ENCODE measurements at regions not wholly inside any gene's neighbourhood (a gene's known extent, or its start where the extent isn't known, plus 50 kb on each side); places are given as distances from the start of the nearest gene placed in this dataset.
"Not testable (repeated sequence)": the region's sequence is repeated elsewhere in the genome, so short reads cannot be mapped to it uniquely, and the experiment has no call there.

DNA sequence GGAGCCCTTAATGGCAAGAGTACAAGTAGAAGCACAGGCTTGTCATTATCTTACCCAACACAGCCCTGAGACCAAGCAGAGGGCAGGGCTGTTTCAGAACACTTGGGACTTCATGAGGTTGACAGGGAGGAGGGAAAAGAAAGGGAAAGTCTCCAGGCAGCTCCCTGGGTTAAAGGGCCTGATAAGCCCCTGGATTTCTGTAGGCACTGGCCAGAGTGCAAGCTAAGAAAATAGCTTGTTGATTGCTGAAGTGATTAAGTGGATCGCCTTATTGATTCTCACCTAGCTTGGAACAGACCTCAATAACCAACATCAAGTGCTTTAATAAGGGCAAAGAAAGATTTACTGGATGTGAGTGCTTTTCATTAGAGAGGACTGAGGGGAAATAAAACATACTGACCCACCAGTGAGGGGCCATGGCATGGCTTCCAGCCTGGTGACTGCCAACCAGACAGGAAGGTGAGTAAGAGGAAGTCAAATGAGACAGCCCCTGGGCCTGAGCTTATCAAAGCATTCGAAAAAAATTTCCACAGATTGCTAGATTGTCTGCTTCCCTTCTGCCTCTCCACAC lies 121.4 kb upstream of the NFIA start:
- ATAC-seq (no peak), DNase-seq (ENCODE audit: low spot score) (no peak)
- intact Hi-C loops (cut with DNase I), result no loop called here

DNA sequence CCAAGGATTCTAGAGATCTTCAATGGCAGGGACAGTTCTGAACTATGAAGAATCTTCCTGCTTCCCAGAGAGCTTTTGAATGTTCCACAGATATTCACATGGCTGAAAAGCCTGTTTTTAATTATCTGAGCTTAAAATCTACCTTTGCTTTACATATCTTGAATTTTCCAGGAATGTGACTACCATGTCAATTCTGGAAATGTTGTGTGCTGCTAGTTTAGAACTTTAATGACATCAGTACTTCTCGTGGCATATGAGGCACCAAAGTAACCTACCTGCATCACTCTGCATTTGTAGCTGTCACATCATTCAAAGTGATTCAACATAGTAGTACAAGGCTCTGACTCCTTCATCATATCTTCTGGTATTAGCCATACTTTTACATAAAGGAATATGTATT lies 122.7 kb upstream of the NFIA start:
- no peak for ATAC-seq
- intact Hi-C loops (cut with DNase I), result no loop called here
- DNase-seq (ENCODE audit: low spot score), result no peak

DNA sequence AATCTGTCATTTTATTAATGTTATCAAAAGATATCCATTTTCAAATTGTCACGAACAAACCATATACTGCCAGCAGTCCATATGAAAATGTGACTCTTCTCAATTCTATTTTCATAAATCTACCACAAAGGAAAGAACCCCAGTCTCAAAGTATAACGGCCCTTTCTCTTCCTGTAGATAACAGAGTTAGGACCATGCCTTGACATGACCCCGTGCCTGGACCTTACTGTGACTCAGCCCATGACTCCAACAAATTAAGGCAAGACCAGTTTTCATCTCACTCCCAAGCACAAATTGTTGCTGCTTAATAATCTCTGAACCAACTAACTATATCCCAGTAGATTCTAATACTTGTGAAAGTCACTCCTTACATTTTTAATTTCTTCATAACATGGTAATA lies 124.4 kb upstream of the NFIA start:
- no peak for DNase-seq (ENCODE audit: low spot score)

DNA sequence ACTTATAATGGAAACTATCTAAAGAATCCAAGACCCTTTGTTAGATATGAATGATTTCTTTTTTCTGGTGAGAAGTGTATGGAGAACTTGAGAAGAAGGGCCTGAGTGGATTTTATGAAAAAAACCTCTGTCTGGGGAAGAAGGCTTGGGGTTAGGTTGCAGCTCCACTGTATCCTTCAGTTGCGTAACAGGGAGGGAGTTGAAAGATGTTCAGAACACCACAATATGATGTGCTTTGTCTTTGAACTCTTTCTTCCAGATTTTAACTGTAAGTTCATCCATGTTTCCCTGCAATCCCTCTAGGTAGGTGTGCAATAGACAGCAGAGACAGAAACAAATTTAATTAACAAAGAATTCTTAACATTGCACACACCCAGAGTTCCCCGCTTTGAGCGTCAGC lies 125.8 kb upstream of the NFIA start:
- no peak for ATAC-seq

More for the DNA sequence above, 124.4 kb upstream of the NFIA start:
- ATAC-seq, result no peak
- intact Hi-C loops (cut with DNase I), result no loop called here

DNA sequence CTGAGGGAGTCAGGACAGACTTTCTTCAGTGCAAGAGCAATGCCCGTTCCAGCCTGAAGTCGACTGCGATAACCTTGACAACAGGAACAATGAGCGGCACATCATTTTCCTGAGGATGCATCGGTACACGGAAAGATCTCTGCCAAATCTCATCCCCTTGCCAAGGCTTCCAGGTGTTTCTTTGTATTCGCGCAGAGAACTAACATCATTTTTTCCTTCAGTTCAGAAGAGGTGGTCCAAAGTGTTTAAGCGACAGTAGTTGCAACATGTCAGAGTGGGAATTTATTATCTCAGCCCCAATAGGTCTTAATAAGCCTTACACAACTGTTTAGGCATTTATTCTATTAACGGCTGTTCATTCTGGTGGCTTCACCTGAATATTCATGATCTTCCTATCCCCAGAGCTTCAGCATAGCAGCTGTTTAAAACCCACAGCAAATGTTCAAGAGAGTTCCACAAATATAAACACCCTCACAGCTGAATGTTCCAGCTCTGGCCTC lies 129.7 kb upstream of the NFIA start:
- ATAC-seq, result no peak
- DNase-seq (ENCODE audit: low spot score), result no peak
- intact Hi-C loops (cut with DNase I), result no loop called here

More for the DNA sequence above, 125.8 kb upstream of the NFIA start:
- no peak for DNase-seq (ENCODE audit: low spot score)
- intact Hi-C loops (cut with DNase I), result no loop called here

DNA sequence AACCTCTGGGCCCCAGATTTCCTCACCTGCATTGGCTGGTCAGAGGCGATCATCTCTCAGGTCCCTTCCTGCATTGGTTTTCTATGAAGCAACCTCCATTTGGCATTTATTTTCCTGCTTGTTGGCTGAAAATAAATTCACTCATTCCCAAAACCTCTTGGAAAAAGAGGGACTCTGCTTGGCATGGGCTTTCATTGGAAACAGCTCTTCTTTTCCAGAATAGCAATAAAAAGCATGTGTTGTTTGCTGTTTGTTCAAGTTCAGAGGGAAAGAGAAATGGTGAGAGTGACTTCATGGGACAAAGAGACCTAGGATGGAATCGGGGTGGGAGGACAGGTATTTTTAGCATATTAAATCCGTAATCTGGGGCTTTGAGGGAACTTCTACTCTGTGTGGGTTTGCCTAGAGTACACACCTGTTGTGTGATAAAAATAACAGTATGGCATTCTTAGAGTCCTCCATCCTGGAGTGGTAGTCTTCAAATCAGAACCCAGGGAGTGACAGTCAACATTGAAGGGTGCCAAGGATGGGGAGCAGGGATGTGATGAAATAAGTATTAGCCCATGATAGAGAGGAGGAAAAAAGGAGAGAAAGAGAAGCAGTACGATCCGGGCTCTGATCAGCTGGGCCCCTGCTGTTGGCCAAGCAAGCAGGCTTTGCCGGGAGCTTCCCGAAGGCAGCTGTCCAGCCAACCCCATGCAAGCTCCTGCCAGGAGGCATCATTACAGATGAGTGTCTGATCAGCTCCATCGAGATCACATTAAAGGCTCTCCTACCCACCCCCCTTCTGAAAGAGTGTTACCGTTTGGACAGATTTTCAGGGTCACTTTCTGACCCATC lies 131.9 kb upstream of the NFIA start:
- DNase-seq (ENCODE audit: low spot score) (no peak), ATAC-seq (peak; percentile 66)
- intact Hi-C loops (cut with DNase I), result no loop called here

DNA sequence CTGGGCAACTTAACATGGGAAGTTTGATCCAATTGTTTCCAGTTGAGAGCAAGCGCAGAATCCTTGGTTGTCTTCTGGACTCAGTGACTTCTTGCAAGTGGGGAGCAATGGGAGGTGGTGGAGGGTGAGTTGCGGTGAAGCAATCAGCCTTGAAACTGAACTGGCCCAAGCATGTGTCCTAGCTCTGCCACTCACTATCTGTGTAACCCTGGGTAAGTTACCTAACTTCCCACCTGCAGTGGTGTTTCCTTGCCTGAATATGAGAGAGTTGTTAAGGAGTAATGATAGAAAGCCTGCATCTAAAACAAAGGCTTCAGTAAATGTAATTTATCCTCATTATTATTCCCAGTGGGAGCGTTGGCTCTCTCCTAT lies 132.5 kb upstream of the NFIA start:
- intact Hi-C loops (cut with DNase I), result no loop called here
- peak; percentile 38 for ATAC-seq
- no peak for DNase-seq (ENCODE audit: low spot score)

DNA sequence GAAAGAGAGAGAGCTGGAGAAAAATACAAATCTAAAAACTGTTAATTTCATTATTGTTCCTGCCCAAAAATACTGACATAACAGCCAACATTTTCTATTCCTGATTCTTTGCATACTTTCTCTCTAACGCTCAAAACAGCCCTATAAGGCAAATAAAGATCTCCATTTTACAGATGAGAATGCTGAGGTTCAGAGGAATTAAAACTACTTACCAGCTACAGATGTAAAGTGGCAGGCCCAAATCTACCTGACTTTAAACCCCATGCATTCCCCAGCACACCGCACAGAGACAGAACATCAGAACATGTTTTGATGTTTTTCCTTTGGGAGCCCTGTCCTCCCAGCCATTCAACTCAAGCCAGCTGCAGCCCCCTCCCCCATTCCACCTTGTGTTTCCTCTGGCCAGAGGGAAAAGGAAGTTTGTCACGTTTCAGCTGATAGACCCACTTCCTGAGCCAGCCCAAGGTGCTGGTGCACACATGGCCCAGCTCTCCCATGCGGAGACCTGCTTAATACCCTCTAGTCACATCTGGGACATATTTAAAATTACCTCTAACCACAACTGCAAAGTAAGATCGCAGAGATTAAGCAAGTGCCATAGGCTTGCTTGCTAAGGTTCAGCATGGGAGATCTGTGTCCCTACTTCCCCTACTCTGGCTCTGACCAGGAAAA lies 133.1 kb upstream of the NFIA start:
- no peak for DNase-seq (ENCODE audit: low spot score)
- intact Hi-C loops (cut with DNase I), result no loop called here
- no peak for ATAC-seq

DNA sequence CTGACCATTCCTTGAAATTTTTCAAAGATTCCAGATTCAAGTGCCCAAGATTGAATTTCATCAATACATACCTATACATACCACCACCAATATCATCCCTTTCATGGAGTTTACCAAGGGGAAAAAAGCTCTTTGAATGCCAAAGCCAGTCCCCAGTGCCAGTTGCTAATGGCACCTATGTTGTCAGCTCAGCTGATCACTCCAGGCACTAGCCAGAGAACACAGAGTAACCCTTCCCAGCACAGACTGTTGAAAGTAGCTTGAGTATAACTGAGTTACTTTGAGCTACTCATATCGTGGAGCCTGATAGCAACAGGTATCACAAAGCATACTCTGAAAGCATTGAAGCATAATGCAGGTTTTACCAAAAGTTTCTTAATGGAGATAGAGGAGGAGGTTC lies 133.9 kb upstream of the NFIA start:
- ATAC-seq (no peak), DNase-seq (ENCODE audit: low spot score) (no peak)
- intact Hi-C loops (cut with DNase I), result no loop called here

DNA sequence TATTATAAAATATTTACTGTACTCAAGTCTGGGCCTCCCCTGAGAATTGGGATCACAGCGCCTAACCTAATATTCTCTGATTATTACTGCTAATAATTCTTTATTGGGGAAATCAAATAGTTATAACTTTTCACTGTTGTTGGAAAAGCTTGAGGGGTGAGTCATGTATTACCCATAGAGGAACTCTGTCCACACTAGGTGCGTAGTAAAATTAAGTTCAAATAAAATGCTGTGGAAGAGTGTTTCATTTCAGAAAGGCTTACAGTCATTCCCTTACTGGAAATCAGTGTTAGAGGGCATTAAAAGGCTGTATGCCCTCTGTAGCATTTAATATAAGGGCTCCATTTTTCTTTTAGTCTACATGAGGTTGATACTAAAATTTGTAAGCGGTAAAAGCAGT lies 135.0 kb upstream of the NFIA start:
- ATAC-seq, result no peak
- DNase-seq (ENCODE audit: low spot score), result no peak
- intact Hi-C loops (cut with DNase I), result no loop called here

DNA sequence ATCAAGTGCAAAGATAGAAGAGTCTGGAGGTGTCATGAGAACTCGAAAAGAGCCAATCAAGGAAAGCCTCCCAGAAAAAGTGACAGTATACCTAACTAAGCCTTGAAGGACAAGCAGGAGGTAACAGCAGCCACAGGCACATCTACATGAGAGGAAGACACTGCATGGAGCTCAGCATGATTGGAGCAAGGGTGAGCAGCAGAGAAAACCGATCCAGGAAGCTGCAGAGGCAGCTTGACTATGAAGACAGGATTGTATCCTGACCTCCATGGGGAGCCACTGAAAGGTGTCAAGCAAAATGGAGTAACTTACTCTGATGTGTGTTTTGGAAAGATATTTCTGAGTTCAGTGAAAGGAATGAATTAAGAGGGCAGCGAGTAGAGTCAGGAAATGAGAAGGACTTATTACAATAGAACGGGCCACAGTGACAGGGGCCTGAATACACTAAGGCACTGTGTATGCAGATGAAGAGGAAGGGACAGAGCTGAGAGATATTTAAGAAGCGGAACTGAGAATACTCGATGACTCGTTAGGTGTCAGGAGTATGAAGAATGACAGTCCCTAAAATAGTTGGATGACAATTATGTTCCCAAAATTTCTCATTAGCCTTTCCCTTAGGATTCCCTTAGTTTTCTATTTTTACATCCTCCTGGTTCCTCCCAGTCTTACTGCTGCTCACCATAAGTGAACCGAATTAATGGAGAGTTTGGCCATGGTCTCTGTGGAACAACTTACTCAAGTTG lies 139.3 kb upstream of the NFIA start:
- DNase-seq (ENCODE audit: low spot score), result no peak
- intact Hi-C loops (cut with DNase I), result no loop called here
- peak; percentile 45 for ATAC-seq

DNA sequence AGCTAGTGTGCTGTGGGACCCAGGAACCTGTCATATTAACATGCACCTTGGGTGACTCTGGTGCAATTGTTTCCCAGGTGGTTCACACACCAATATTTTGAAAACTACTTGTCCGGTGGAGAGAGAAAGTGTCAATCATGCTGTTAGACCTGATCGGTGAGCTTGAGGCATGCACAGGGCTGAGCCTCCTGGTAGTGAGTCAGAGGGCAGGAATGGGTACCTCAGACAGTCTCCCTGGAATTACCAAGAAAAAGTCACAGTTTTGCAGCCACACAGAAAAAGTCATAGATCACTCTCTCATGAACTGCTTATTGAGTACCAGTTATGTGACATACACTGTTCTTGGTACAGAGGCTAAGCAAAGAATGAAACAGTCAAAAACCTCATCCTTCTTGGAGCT lies 140.1 kb upstream of the NFIA start:
- intact Hi-C loops (cut with DNase I), result no loop called here
- DNase-seq (ENCODE audit: low spot score), result no peak
- ATAC-seq, result no peak

DNA sequence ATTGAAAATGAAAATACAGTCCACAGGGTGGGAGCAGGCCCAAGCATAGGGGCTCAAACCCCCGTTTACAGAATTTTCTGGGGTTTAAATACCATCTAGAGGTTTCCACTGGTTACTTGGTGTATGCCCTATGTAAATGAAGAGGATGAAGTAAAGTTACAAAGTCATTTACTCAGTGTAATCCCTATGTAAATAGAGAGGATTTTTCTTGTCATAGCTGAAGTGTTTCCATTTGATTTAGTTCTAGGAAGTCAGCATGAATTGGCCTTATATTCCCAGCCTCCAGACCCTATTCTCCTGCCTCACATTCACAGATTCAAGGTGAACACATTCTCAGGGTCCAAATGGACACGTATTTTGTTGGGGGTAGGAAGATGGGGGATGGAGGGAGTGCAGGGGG lies 141.7 kb upstream of the NFIA start:
- intact Hi-C loops (cut with DNase I); ATAC-seq; DNase-seq (ENCODE audit: low spot score): not testable (repeated sequence)

DNA sequence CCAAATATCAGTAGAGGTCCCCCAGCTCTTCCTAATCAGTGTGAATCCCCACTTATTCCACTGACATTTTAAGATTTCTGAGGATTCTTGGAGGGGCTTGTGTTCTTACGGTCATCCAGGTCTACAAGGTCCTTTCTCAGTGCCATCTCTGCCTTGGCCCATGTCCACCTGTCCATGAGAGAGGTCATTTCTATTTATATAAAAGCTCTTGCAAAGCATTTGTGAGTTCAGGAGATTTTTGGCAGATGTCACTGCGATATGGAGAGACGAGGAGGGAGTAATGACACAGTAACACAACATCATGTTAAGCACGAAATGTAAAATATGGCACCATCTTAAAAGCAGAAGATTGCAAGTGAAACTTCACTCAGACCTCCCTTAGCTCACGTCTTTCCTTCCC lies 144.6 kb upstream of the NFIA start:
- no peak for ATAC-seq
- DNase-seq (ENCODE audit: low spot score), result no peak
- intact Hi-C loops (cut with DNase I), result no loop called here

DNA sequence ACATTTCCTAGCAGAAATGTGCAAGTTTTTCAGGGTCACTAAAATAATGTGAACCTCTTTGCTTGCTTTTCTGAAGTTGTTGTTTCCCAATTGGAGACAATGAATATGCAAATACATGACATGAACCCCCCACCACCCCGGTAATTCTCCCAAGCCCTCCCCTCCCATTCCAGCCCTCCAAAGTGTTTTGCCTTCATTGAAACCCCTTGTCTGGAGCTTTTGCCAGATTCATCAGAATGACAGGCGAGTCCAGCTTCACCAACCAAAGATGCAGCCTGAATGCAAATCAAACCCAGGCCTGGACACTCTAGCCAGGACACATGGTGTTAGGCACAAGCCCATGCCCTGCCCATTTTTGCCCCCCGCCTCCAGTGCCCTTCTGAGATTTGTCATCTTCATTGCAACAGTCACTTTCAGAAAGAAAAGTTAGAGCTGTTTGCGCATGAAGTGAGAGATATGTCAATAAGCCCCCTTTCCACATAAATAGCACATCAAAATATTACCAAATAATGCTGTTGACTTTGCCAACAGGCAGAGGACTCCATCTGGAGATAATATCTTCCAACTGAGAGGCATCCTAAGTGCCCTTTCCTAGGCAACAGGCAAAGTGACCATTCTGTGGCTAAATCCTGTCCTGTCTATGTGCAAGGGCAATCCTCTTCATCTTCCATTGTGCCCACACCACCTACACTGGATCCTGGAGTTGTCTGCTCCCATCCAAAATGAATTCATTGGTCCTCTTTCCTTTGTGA lies 145.6 kb upstream of the NFIA start:
- intact Hi-C loops (cut with DNase I), result no loop called here
- ATAC-seq (no peak), DNase-seq (ENCODE audit: low spot score) (no peak)

DNA sequence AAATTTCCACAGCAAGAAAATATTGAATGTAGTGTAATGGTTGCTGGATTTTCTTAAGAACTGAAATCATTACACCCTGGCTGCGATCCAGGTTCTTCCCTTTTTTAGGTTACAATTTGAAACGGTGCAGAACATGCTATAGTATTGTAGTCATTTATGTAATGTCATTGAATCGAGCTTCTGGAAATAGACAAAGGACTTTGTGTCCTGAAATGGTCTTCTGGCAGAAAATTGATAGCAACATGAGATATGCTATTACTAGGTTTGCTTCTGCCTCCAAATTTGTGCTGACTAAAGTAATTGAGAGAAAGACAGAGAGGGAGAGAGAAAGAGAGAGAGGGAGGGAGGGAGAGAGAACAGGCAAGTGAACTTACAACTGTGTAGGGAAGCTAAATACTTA lies 146.2 kb upstream of the NFIA start:
- peak; percentile 36 for ATAC-seq
- DNase-seq (ENCODE audit: low spot score), result no peak
- intact Hi-C loops (cut with DNase I), result no loop called here

DNA sequence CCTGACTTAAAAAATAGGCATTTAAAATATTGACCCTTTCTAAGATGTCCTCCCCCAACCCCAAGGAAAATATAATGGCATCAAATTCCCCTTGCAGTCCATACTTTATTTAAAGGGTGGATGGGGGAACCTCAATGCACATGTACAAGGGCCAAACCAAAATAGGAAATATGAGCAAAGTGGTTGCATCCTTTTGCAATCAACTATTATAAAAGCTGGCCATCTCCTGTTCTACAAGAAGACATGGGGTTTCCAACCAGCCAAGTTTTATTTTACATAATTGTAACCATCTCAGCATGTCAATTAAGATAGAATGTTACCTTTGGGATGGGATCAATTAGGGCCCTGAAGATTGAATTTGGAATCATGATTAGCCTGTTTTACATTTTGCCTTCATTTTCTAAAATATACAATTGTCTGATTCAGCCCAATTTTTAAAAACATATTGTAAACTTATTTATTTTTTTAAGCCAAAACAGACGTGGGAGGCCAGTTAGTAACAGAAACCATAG lies 146.7 kb upstream of the NFIA start:
- DNase-seq (ENCODE audit: low spot score) (no peak), ATAC-seq (no peak)

DNA sequence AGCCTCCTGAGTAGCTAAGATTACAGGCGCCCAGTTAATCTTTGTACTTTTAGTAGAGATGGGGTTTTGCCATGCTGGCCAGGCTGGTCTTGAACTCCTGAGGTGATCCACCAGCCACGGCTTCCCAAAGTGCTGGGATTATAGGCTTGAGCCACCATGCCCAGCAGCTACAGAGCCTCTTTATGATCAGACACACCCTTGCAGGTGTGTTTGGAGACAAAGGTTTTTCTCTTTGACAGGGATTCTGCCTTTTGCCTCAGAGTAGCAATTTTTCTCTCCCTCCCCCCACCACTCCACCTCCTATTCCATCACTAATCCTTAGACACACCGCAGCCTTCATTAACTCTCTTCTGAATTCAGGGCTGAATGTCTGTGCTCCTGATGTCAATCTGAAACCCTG lies 152.2 kb upstream of the NFIA start:
- ATAC-seq (no peak), DNase-seq (ENCODE audit: low spot score) (no peak)
- intact Hi-C loops (cut with DNase I), result no loop called here

More for the DNA sequence above, 146.7 kb upstream of the NFIA start:
- intact Hi-C loops (cut with DNase I), result no loop called here

Data from sciatic nerve (tissue), 2 donors.